HL-60 (cell line): ENCODE measurements at regions not wholly inside any gene's neighbourhood (a gene's known extent, or its start where the extent isn't known, plus 50 kb on each side); places are given as distances from the start of the nearest gene placed in this dataset.

Source experiments
- CTCF ChIP-seq: IDR thresholded peaks from one replicate; pipeline ENCODE4 v1.5.1; 2011; ENCODE audit warnings: low read length, control low read depth, inconsistent platforms; ENCODE audit not compliant: insufficient read depth
- GABPA ChIP-seq: IDR thresholded peaks from 2 replicates; pipeline ENCODE4 v1.6.1; 2012; ENCODE audit warnings: low read depth
- POLR2AphosphoS5 ChIP-seq: IDR thresholded peaks from 2 replicates; pipeline ENCODE4 v1.6.1; 2012; ENCODE audit warnings: low read depth
- SPI1 ChIP-seq: IDR thresholded peaks from 2 replicates; pipeline ENCODE4 v1.6.1; 2012; ENCODE audit warnings: low read depth, mild to moderate bottlenecking, borderline replicate concordance
- TF ChIP-seq, protein P1 (sequence below): IDR thresholded peaks from 2 replicates; pipeline ENCODE4 v1.6.1; 2012; ENCODE audit warnings: low read depth; ENCODE audit not compliant: insufficient replicate concordance

GRCh38 chr16:52785653-52786052 lies 238.7 kb upstream of the TOX3 start:
- TF ChIP-seq CTCF = no peak
- no peak for TF ChIP-seq POLR2AphosphoS5
- TF ChIP-seq GABPA = no peak
- TF ChIP-seq, protein P1, sequence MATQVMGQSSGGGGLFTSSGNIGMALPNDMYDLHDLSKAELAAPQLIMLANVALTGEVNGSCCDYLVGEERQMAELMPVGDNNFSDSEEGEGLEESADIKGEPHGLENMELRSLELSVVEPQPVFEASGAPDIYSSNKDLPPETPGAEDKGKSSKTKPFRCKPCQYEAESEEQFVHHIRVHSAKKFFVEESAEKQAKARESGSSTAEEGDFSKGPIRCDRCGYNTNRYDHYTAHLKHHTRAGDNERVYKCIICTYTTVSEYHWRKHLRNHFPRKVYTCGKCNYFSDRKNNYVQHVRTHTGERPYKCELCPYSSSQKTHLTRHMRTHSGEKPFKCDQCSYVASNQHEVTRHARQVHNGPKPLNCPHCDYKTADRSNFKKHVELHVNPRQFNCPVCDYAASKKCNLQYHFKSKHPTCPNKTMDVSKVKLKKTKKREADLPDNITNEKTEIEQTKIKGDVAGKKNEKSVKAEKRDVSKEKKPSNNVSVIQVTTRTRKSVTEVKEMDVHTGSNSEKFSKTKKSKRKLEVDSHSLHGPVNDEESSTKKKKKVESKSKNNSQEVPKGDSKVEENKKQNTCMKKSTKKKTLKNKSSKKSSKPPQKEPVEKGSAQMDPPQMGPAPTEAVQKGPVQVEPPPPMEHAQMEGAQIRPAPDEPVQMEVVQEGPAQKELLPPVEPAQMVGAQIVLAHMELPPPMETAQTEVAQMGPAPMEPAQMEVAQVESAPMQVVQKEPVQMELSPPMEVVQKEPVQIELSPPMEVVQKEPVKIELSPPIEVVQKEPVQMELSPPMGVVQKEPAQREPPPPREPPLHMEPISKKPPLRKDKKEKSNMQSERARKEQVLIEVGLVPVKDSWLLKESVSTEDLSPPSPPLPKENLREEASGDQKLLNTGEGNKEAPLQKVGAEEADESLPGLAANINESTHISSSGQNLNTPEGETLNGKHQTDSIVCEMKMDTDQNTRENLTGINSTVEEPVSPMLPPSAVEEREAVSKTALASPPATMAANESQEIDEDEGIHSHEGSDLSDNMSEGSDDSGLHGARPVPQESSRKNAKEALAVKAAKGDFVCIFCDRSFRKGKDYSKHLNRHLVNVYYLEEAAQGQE = no peak
- TF ChIP-seq SPI1 = no peak
